HUES64 (cell line): ENCODE measurements at regions not wholly inside any gene's neighbourhood (a gene's known extent, or its start where the extent isn't known, plus 50 kb on each side); places are given as distances from the start of the nearest gene placed in this dataset.
"Not testable (repeated sequence)": the region's sequence is repeated elsewhere in the genome, so short reads cannot be mapped to it uniquely, and the experiment has no call there.

ENCODE experiments used
- H3K27ac ChIP-seq: 2 replicates; pipeline ENCODE4 v1.7.0; 2013; ENCODE audit warnings: low read depth, low read length, inconsistent platforms
- H3K27me3 ChIP-seq: 2 replicates; pipeline ENCODE4 v1.6.1; 2013; ENCODE audit warnings: mild to moderate bottlenecking, low read length; ENCODE audit not compliant: insufficient read depth
- H3K36me3 ChIP-seq: 2 replicates; pipeline ENCODE4 v1.6.1; 2013; ENCODE audit warnings: mild to moderate bottlenecking, low read length; ENCODE audit not compliant: insufficient read depth
- H3K4me1 ChIP-seq: 2 replicates; pipeline ENCODE4 v1.6.1; 2013; ENCODE audit warnings: mild to moderate bottlenecking, low read length, moderate library complexity; ENCODE audit not compliant: insufficient read depth
- H3K4me3 ChIP-seq: 2 replicates; pipeline ENCODE4 v1.5.1; 2013; ENCODE audit warnings: mild to moderate bottlenecking, low read length, moderate library complexity
- H3K9ac ChIP-seq: 2 replicates; pipeline ENCODE4 v1.6.1; 2013; ENCODE audit warnings: mild to moderate bottlenecking, low read depth, low read length
- H3K9me3 ChIP-seq: 2 replicates; pipeline ENCODE4 v1.6.1; 2013; ENCODE audit warnings: low read depth, low read length; ENCODE audit not compliant: insufficient read depth
- WGBS: fragments of 150-250, 120-280 bp; methylation state at CpG from one replicate; pipeline ENCODE4 v1.1.7; 2013; ENCODE audit warnings: missing lambda C conversion rate; 5-methylcytosine and 5-hydroxymethylcytosine counted together

- Histone ChIP-seq H3K4me3 (no peak overlapping the region), H3K9ac (no peak overlapping the region), H3K27ac (no peak overlapping the region), H3K9me3 (no peaks in the 10 kb centered on the region), H3K27me3 (no peaks in the 10 kb centered on the region), H3K4me1 (no peaks in the 10 kb centered on the region; the same call in 1 of the 2 replicates), H3K36me3 (no peaks in the 10 kb centered on the region)
- 90% methylated on average over 1 of the region's 2 CpGs for WGBS
Observed at GRCh38 chr1:118564961-118565703, 380.1 kb upstream of the SPAG17 start.

- Histone ChIP-seq H3K27ac (no peak overlapping the region), H3K9ac (no peak overlapping the region), H3K36me3 (no peaks in the 10 kb centered on the region), H3K27me3 (no peaks in the 10 kb centered on the region), H3K4me3 (no peak overlapping the region), H3K9me3 (no peaks in the 10 kb centered on the region), H3K4me1 (no peaks in the 10 kb centered on the region; the same call in 1 of the 2 replicates)
- 64% methylated on average over 6 of the region's 6 CpGs for WGBS
Observed at GRCh38 chr1:118563981-118564951, 379.2 kb upstream of the SPAG17 start.

DNA sequence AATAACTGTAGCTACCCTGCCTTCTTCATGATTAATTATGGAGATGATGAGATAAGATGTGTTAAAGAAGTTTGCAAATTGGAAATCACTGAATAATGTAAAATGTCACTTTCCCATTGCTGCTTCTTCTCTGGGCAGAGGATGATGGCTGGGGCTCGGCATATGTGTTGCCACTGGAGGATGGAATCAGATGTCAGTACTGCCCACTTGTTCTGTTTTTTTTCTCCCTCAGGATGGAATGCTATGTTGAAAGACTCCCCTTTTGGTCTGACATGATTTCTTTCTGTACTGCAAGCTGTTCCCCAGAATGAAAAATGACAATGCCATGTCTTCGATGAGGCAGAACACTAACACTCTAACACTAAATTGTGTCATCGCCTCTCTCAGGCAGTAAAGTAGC lies 373.9 kb upstream of the SPAG17 start:
- WGBS = 98% methylated on average over 3 of the region's 3 CpGs
- no peaks in the 10 kb centered on the region for H3K27me3 ChIP-seq
- no peak overlapping the region for H3K27ac ChIP-seq
- no peaks in the 10 kb centered on the region for H3K36me3 ChIP-seq
- no peak overlapping the region for H3K4me3 ChIP-seq
- no peak overlapping the region for H3K9ac ChIP-seq
- H3K9me3 ChIP-seq = no peaks in the 10 kb centered on the region
- H3K4me1 ChIP-seq = no peaks in the 10 kb centered on the region

DNA sequence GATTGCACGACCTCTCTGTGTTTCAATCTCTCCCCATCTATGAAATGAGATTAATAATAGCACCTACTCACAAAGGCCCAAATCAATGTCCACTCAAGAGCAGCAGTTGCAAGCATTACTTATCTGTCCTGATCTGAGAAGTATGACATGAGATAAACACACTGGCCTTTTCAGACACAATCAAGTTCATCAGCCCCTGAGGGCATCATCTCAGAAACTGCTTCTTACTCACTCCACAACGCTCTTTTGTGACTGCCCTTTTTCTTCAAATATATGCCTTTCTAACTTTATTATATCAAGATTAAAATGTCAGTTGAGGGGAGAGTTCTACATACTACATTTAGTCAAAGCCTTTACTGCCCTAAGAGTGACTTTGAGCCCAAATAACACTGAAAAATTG lies 371.9 kb upstream of the SPAG17 start:
- Histone ChIP-seq H3K36me3 (no peaks in the 10 kb centered on the region), H3K27me3 (no peaks in the 10 kb centered on the region), H3K4me1 (no peaks in the 10 kb centered on the region), H3K9me3 (no peaks in the 10 kb centered on the region), H3K27ac (no peak overlapping the region), H3K9ac (no peak overlapping the region), H3K4me3 (no peak overlapping the region)
- WGBS = 94% methylated on average over 2 of the region's 2 CpGs

- WGBS = 71% methylated on average over 3 of the region's 3 CpGs
- peaks cover 2% of the 10 kb centered on the region; the same call in 1 of the 2 replicates for H3K9me3 ChIP-seq
Observed at GRCh38 chr1:118555638-118556037, 370.6 kb upstream of the SPAG17 start.

GRCh38 chr1:118535901-118536300 lies 350.9 kb upstream of the SPAG17 start:
- H3K27ac ChIP-seq = no peak overlapping the region
- H3K4me3 ChIP-seq = no peak overlapping the region
- no peaks in the 10 kb centered on the region for H3K36me3 ChIP-seq
- WGBS = 91% methylated on average over 2 of the region's 3 CpGs
- no peak overlapping the region for H3K9ac ChIP-seq
- no peaks in the 10 kb centered on the region for H3K27me3 ChIP-seq
- H3K4me1 ChIP-seq = no peaks in the 10 kb centered on the region
- no peaks in the 10 kb centered on the region for H3K9me3 ChIP-seq

More at GRCh38 chr1:118555638-118556037, 370.6 kb upstream of the SPAG17 start:
- H3K27ac ChIP-seq = no peak overlapping the region
- H3K9ac ChIP-seq = no peak overlapping the region
- H3K4me3 ChIP-seq = no peak overlapping the region
- H3K36me3 ChIP-seq = no peaks in the 10 kb centered on the region
- H3K27me3 ChIP-seq = no peaks in the 10 kb centered on the region
- H3K4me1 ChIP-seq = no peaks in the 10 kb centered on the region

- H3K27me3 ChIP-seq, H3K9me3 ChIP-seq, H3K4me3 ChIP-seq, H3K4me1 ChIP-seq, H3K9ac ChIP-seq, H3K27ac ChIP-seq, H3K36me3 ChIP-seq: not testable (repeated sequence)
- 83% methylated on average over 1 of the region's 1 CpG for WGBS
Observed at GRCh38 chr1:118511922-118512321, 326.9 kb upstream of the SPAG17 start.

DNA sequence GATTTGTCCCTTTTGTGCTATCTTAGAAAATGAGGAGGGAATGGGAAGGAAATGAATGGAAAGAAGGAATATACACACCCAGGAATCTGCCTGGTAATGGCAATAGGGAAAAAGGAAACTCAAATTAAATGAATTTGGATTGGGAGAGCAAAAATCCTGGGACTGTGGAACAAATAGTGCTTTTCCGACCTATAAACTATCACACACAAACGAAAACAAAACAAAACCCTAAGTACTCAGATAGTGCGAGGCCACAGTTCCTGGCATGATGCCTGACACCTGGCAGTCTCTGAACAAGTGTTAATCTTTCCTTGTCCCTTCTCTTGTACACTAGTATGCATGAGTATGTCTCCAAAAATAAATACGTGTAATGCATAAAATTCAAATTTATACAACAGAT lies 319.8 kb upstream of the SPAG17 start:
- Histone ChIP-seq H3K4me1 (peaks cover 20% of the 10 kb centered on the region), H3K4me3 (no peak overlapping the region), H3K9me3 (no peaks in the 10 kb centered on the region), H3K27me3 (no peaks in the 10 kb centered on the region), H3K9ac (no peak overlapping the region), H3K36me3 (no peaks in the 10 kb centered on the region), H3K27ac (no peak overlapping the region)
- WGBS = 91% methylated on average over 3 of the region's 4 CpGs

DNA sequence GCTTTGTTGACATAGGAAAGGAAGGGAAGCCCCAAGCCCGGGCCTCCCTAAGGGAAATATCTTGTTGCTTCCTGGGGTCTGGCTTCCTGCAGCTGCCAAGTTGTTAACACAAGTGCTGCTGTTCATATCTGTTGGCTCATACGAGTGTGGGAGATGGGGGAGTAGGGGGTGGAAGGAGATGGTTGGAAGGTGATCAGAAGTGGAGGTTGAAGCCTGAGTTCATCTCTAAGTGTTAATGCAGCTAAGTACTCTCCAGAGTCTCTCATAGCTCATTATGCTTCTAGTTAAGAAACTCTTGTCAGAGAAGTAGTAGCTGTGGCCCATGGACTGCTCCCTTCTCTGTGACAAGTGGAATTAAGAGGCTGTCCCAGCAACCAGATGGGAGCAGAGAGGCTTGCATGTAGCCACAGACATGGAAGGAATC lies 319.2 kb upstream of the SPAG17 start:
- H3K4me1 ChIP-seq = peaks cover 20% of the 10 kb centered on the region
- no peaks in the 10 kb centered on the region for H3K36me3 ChIP-seq
- H3K4me3 ChIP-seq = no peak overlapping the region
- H3K27ac ChIP-seq = no peak overlapping the region
- 28% methylated on average over 2 of the region's 2 CpGs for WGBS
- H3K27me3 ChIP-seq = no peaks in the 10 kb centered on the region
- H3K9ac ChIP-seq = no peak overlapping the region
- no peaks in the 10 kb centered on the region for H3K9me3 ChIP-seq

DNA sequence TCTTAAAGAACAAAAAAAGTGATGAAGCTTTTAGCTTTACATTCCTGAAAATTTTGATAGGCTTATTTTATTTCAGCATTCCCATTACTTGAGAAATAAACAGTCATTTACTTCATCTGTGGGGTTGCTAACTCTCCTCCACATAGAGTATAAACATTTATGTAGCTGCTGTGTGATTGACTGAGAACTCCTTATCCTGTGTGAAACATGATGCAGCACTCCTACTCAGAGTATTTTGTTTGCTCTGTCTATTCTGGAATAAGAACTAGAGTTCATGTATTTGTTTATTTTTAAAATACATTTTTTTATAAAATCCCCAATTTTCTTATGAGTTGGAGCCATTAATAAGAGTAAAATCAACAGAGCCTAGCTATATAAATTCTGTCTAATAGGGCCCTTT lies 318.7 kb upstream of the SPAG17 start:
- H3K27me3 ChIP-seq = no peaks in the 10 kb centered on the region
- no peak overlapping the region for H3K4me3 ChIP-seq
- no peaks in the 10 kb centered on the region for H3K36me3 ChIP-seq
- no peak overlapping the region for H3K27ac ChIP-seq
- no peaks in the 10 kb centered on the region for H3K9me3 ChIP-seq
- no peak overlapping the region for H3K9ac ChIP-seq
- peaks cover 20% of the 10 kb centered on the region for H3K4me1 ChIP-seq

GRCh38 chr1:118494998-118495397 lies 310.0 kb upstream of the SPAG17 start:
- Histone ChIP-seq H3K4me3 (no peak overlapping the region), H3K9ac (no peak overlapping the region), H3K4me1 (0 out of 2 replicates have a peak, but pooled peaks cover 8% of the 10 kb centered on the region), H3K9me3 (no peaks in the 10 kb centered on the region), H3K27ac (no peak overlapping the region), H3K27me3 (no peaks in the 10 kb centered on the region), H3K36me3 (no peaks in the 10 kb centered on the region)
- 100% methylated on average over 1 of the region's 1 CpG for WGBS
